ENCODE measurements at regions not wholly inside any gene's neighbourhood (a gene's known extent, or its start where the extent isn't known, plus 50 kb on each side); places are given as distances from the start of the nearest gene placed in this dataset.

DNA sequence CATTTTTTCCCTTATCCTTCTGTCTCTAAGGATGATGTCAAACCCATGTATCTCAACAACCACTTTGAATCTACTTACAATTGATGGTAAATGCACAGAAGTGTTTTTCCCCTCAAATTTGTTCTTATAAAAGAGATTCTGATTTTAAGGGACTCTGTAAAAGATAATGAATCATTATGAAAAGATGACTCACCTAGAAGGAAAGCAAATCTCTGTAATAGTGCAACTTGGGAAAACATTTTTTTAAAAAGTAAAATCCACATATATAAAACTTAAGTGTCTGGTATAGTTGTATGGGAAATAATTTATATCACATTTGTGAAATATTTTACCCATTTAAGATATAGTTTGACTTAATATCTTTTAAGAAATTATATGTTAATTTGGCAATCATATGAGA, 137.0 kb downstream of the TINAG start:
- no peak for TF ChIP-seq CTCF (IDR thresholded peaks at IDR 0.05; ENCODE audit: low read depth, low read length)
- no peak for TF ChIP-seq MAX (IDR thresholded peaks at IDR 0.05; ENCODE audit: low read depth, low read length)

All from NB4 (cell line).